Neuron (in vitro differentiated cells): ENCODE measurements at regions not wholly inside any gene's neighbourhood (a gene's known extent, or its start where the extent isn't known, plus 50 kb on each side); places are given as distances from the start of the nearest gene placed in this dataset.

ENCODE experiments used
- H2AFZ ChIP-seq: one replicate; pipeline ENCODE4 v1.6.1; 2013; ENCODE audit warnings: low read depth, mild to moderate bottlenecking, inconsistent platforms, low read length, moderate library complexity
- H3K27me3 ChIP-seq: one replicate; pipeline ENCODE4 v1.6.1; 2013; ENCODE audit warnings: low read length; ENCODE audit not compliant: insufficient read depth
- H3K36me3 ChIP-seq: one replicate; pipeline ENCODE4 v1.6.1; 2013; ENCODE audit warnings: low read length; ENCODE audit not compliant: insufficient read depth
- H3K4me1 ChIP-seq: one replicate; pipeline ENCODE4 v1.6.1; 2013; ENCODE audit warnings: low read length; ENCODE audit not compliant: insufficient read depth
- H3K4me3 ChIP-seq: 2 replicates; pipeline ENCODE4 v1.5.1; 2013; ENCODE audit warnings: mild to moderate bottlenecking, low read length, moderate library complexity
- H3K9me3 ChIP-seq: one replicate; pipeline ENCODE4 v1.6.1; 2013; ENCODE audit warnings: low read length

GRCh38 chr15:46872286-46872980, 844.9 kb upstream of the SEMA6D start:
- Histone ChIP-seq H3K4me3 (no peak overlapping the region), H3K4me1 (peaks cover 7% of the 10 kb centered on the region), H3K36me3 (no peaks in the 10 kb centered on the region), H3K9me3 (no peaks in the 10 kb centered on the region), H2AFZ (no peak overlapping the region), H3K27me3 (no peaks in the 10 kb centered on the region)

GRCh38 chr15:46872981-46873330, 844.3 kb upstream of the SEMA6D start:
- H2AFZ ChIP-seq, result no peak overlapping the region
- peaks cover 7% of the 10 kb centered on the region for H3K4me1 ChIP-seq
- no peak overlapping the region for H3K4me3 ChIP-seq

GRCh38 chr15:46879032-46879770, 838.1 kb upstream of the SEMA6D start:
- Histone ChIP-seq H3K27me3 (no peaks in the 10 kb centered on the region), H3K4me1 (no peaks in the 10 kb centered on the region), H3K36me3 (no peaks in the 10 kb centered on the region), H3K9me3 (no peaks in the 10 kb centered on the region), H3K4me3 (no peak overlapping the region), H2AFZ (no peak overlapping the region)

More at GRCh38 chr15:46872981-46873330, 844.3 kb upstream of the SEMA6D start:
- H3K9me3 ChIP-seq, result no peaks in the 10 kb centered on the region
- H3K36me3 ChIP-seq, result no peaks in the 10 kb centered on the region
- H3K27me3 ChIP-seq, result no peaks in the 10 kb centered on the region

- no peak overlapping the region for H2AFZ ChIP-seq
- H3K9me3 ChIP-seq, result no peaks in the 10 kb centered on the region
- H3K27me3 ChIP-seq, result no peaks in the 10 kb centered on the region
- no peaks in the 10 kb centered on the region for H3K36me3 ChIP-seq
- H3K4me1 ChIP-seq, result no peaks in the 10 kb centered on the region
- H3K4me3 ChIP-seq, result no peak overlapping the region
Measured at GRCh38 chr15:46880791-46881190, 836.5 kb upstream of the SEMA6D start.

- H3K27me3 ChIP-seq, result no peaks in the 10 kb centered on the region
- H3K4me3 ChIP-seq, result no peak overlapping the region
- H3K36me3 ChIP-seq, result no peaks in the 10 kb centered on the region
- H2AFZ ChIP-seq, result no peak overlapping the region
- no peaks in the 10 kb centered on the region for H3K4me1 ChIP-seq
- no peaks in the 10 kb centered on the region for H3K9me3 ChIP-seq
Measured at GRCh38 chr15:46892621-46893160, 824.6 kb upstream of the SEMA6D start.

- H3K4me3 ChIP-seq, result no peak overlapping the region
- no peak overlapping the region for H2AFZ ChIP-seq
- H3K27me3 ChIP-seq, result no peaks in the 10 kb centered on the region
- H3K4me1 ChIP-seq, result no peaks in the 10 kb centered on the region
- H3K36me3 ChIP-seq, result no peaks in the 10 kb centered on the region
- H3K9me3 ChIP-seq, result no peaks in the 10 kb centered on the region
Measured at GRCh38 chr15:46894644-46895043, 822.7 kb upstream of the SEMA6D start.

- H3K9me3 ChIP-seq, result no peaks in the 10 kb centered on the region
Measured at GRCh38 chr15:46897266-46897665, 820.0 kb upstream of the SEMA6D start.

GRCh38 chr15:46901001-46901400, 816.3 kb upstream of the SEMA6D start:
- H3K9me3 ChIP-seq, result no peaks in the 10 kb centered on the region
- H3K4me3 ChIP-seq, result no peak overlapping the region
- no peaks in the 10 kb centered on the region for H3K27me3 ChIP-seq
- no peaks in the 10 kb centered on the region for H3K4me1 ChIP-seq
- no peaks in the 10 kb centered on the region for H3K36me3 ChIP-seq
- H2AFZ ChIP-seq, result no peak overlapping the region

More at GRCh38 chr15:46897266-46897665, 820.0 kb upstream of the SEMA6D start:
- Histone ChIP-seq H3K36me3 (no peaks in the 10 kb centered on the region), H3K27me3 (no peaks in the 10 kb centered on the region), H2AFZ (no peak overlapping the region), H3K4me3 (no peak overlapping the region), H3K4me1 (no peaks in the 10 kb centered on the region)

GRCh38 chr15:46917721-46918252, 799.5 kb upstream of the SEMA6D start:
- H3K9me3 ChIP-seq, result no peaks in the 10 kb centered on the region
- H3K36me3 ChIP-seq, result no peaks in the 10 kb centered on the region

GRCh38 chr15:46918462-46919140, 798.7 kb upstream of the SEMA6D start:
- Histone ChIP-seq H3K9me3 (no peaks in the 10 kb centered on the region), H3K27me3 (no peaks in the 10 kb centered on the region)

More at GRCh38 chr15:46917721-46918252, 799.5 kb upstream of the SEMA6D start:
- Histone ChIP-seq H3K27me3 (no peaks in the 10 kb centered on the region), H3K4me1 (no peaks in the 10 kb centered on the region), H2AFZ (no peak overlapping the region), H3K4me3 (no peak overlapping the region)

GRCh38 chr15:46921891-46922290, 795.4 kb upstream of the SEMA6D start:
- H3K4me3 ChIP-seq, result no peak overlapping the region
- no peaks in the 10 kb centered on the region for H3K27me3 ChIP-seq
- H3K36me3 ChIP-seq, result no peaks in the 10 kb centered on the region

More at GRCh38 chr15:46918462-46919140, 798.7 kb upstream of the SEMA6D start:
- Histone ChIP-seq H3K4me3 (no peak overlapping the region), H2AFZ (no peak overlapping the region), H3K36me3 (no peaks in the 10 kb centered on the region), H3K4me1 (no peaks in the 10 kb centered on the region)

GRCh38 chr15:46930426-46930825, 786.9 kb upstream of the SEMA6D start:
- H2AFZ ChIP-seq, result no peak overlapping the region
- H3K4me3 ChIP-seq, result no peak overlapping the region

More at GRCh38 chr15:46921891-46922290, 795.4 kb upstream of the SEMA6D start:
- Histone ChIP-seq H3K4me1 (no peaks in the 10 kb centered on the region), H3K9me3 (no peaks in the 10 kb centered on the region), H2AFZ (no peak overlapping the region)

GRCh38 chr15:46933332-46933731, 784.0 kb upstream of the SEMA6D start:
- no peaks in the 10 kb centered on the region for H3K4me1 ChIP-seq
- H3K27me3 ChIP-seq, result no peaks in the 10 kb centered on the region
- H2AFZ ChIP-seq, result no peak overlapping the region
- H3K9me3 ChIP-seq, result no peaks in the 10 kb centered on the region
- no peak overlapping the region for H3K4me3 ChIP-seq
- H3K36me3 ChIP-seq, result no peaks in the 10 kb centered on the region

More at GRCh38 chr15:46930426-46930825, 786.9 kb upstream of the SEMA6D start:
- no peaks in the 10 kb centered on the region for H3K27me3 ChIP-seq
- H3K36me3 ChIP-seq, result no peaks in the 10 kb centered on the region
- no peaks in the 10 kb centered on the region for H3K4me1 ChIP-seq
- H3K9me3 ChIP-seq, result no peaks in the 10 kb centered on the region
